Neuron (in vitro differentiated cells): ENCODE measurements at regions not wholly inside any gene's neighbourhood (a gene's known extent, or its start where the extent isn't known, plus 50 kb on each side); places are given as distances from the start of the nearest gene placed in this dataset.

Source experiments
- H2AFZ ChIP-seq: one replicate; pipeline ENCODE4 v1.6.1; 2013; ENCODE audit warnings: low read depth, mild to moderate bottlenecking, inconsistent platforms, low read length, moderate library complexity
- H3K27me3 ChIP-seq: one replicate; pipeline ENCODE4 v1.6.1; 2013; ENCODE audit warnings: low read length; ENCODE audit not compliant: insufficient read depth
- H3K36me3 ChIP-seq: one replicate; pipeline ENCODE4 v1.6.1; 2013; ENCODE audit warnings: low read length; ENCODE audit not compliant: insufficient read depth
- H3K4me1 ChIP-seq: one replicate; pipeline ENCODE4 v1.6.1; 2013; ENCODE audit warnings: low read length; ENCODE audit not compliant: insufficient read depth
- H3K4me3 ChIP-seq: 2 replicates; pipeline ENCODE4 v1.5.1; 2013; ENCODE audit warnings: mild to moderate bottlenecking, low read length, moderate library complexity
- H3K9me3 ChIP-seq: one replicate; pipeline ENCODE4 v1.6.1; 2013; ENCODE audit warnings: low read length

- H3K36me3 ChIP-seq: no peaks in the 10 kb centered on the region
- H2AFZ ChIP-seq: no peak overlapping the region
- no peak overlapping the region for H3K4me3 ChIP-seq
- H3K9me3 ChIP-seq: peaks cover 2% of the 10 kb centered on the region
- H3K4me1 ChIP-seq: no peaks in the 10 kb centered on the region
- no peaks in the 10 kb centered on the region for H3K27me3 ChIP-seq
Measured at GRCh38 chr15:46178138-46178537, 543.3 kb downstream of the SQOR start.

DNA sequence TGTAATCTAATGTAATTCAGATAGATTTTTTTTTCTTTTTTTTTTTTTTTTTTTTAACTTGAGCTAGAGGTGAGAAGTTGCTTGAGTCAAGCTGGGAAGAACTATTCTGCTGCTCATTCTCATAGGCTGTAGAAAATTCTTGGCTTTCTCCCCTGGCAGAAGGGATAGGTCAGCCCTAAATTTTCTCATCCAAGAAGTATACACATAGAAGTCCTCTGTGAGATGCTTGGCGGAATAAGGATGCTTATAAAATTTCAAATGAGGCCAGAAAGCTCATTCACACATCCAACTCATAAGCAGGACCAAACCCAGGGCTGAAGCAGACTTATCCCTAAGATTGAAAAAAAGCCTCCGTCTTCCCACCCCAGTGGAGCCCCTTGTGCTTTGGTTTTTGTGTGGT is 572.5 kb downstream of the SQOR start:
- H3K27me3 ChIP-seq: no peaks in the 10 kb centered on the region
- no peak overlapping the region for H3K4me3 ChIP-seq
- no peak overlapping the region for H2AFZ ChIP-seq
- no peaks in the 10 kb centered on the region for H3K36me3 ChIP-seq
- no peaks in the 10 kb centered on the region for H3K9me3 ChIP-seq
- H3K4me1 ChIP-seq: no peaks in the 10 kb centered on the region

DNA sequence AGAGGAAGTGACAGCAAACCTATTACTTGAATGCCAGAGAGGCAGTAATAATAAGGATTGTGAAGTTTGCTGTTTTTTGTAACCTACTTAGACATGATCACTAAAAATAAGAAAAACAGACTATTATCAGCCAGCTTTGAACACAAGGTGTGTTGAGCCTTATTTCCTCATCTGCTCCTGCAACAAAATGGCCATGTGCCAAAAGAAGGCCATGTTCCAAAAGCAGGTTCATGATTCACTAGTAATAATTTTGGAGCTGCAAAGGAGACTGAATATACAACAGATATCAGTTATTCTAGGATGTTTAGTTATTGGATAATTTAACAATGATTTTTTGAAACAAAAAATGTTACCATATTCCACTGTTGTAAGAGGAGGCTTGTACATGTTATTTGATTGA is 578.7 kb downstream of the SQOR start:
- no peak overlapping the region for H2AFZ ChIP-seq
- no peak overlapping the region for H3K4me3 ChIP-seq
- H3K27me3 ChIP-seq: no peaks in the 10 kb centered on the region
- H3K9me3 ChIP-seq: no peaks in the 10 kb centered on the region
- H3K36me3 ChIP-seq: no peaks in the 10 kb centered on the region
- H3K4me1 ChIP-seq: no peaks in the 10 kb centered on the region

- no peaks in the 10 kb centered on the region for H3K36me3 ChIP-seq
- no peaks in the 10 kb centered on the region for H3K4me1 ChIP-seq
- H3K4me3 ChIP-seq: no peak overlapping the region
- no peaks in the 10 kb centered on the region for H3K27me3 ChIP-seq
- no peaks in the 10 kb centered on the region for H3K9me3 ChIP-seq
- H2AFZ ChIP-seq: no peak overlapping the region
Measured at GRCh38 chr15:46222826-46223225, 588.0 kb downstream of the SQOR start.

DNA sequence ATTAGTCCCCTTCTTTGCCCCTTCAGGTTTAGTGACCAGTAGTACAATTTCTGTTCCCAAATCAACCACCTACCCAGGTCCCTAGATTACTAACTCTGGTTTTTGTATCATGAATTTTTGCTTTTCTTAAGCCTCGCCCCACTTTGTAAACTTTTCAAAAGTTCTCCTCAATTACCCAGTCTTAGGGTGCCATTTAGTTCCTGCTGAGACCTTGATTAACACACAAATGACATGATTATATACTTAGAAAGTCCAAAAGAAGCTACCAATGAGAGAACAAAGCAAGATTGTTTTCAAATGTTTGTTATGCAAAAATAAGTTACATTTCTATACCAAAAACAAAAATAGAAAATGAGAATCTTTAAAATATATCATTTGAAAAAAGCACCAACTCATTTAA is 594.4 kb downstream of the SQOR start:
- Histone ChIP-seq H3K27me3 (no peaks in the 10 kb centered on the region), H2AFZ (no peak overlapping the region), H3K36me3 (no peaks in the 10 kb centered on the region), H3K4me1 (no peaks in the 10 kb centered on the region), H3K4me3 (no peak overlapping the region), H3K9me3 (no peaks in the 10 kb centered on the region)

DNA sequence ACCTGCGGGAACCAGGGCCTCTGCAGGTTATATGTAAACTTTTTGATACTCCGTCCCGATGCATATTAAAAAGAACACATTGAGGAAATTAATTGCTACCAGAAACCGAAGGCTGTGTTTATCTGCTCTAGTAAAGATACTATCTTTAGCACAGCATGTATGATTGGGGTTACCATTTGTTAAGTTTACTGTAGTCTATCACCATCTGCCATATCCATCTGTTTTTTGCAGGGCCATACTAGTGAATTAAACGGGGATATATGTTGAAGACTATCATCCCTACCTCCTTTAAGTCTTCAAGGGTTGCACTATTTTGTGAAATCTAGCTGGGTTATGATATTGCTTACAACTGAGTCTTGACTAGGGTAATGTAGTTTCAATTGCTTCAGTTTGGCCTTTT is 597.0 kb downstream of the SQOR start:
- no peaks in the 10 kb centered on the region for H3K36me3 ChIP-seq
- H2AFZ ChIP-seq: no peak overlapping the region
- H3K9me3 ChIP-seq: no peaks in the 10 kb centered on the region
- H3K4me3 ChIP-seq: no peak overlapping the region
- no peaks in the 10 kb centered on the region for H3K27me3 ChIP-seq
- H3K4me1 ChIP-seq: no peaks in the 10 kb centered on the region

DNA sequence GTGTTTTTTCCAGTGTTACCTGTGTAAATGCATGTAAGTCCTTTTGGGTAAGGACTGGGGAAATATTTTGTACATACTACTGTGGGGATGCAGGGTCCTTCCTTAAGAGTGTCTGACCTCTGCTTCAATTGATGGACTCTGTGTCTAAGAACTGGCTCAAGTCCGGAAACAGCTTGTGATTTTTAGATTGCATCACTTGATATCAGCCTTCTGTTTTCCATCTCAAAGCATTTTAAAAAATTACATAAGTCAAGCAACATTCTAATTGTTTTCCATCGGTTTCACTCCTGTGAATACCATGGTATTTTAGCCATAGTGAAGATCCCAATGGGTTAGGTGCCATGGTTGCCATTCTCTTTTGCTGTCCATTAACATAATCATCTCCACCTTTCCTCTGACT is 597.6 kb downstream of the SQOR start:
- Histone ChIP-seq H3K4me3 (no peak overlapping the region), H3K9me3 (no peaks in the 10 kb centered on the region), H3K36me3 (no peaks in the 10 kb centered on the region), H2AFZ (no peak overlapping the region), H3K4me1 (no peaks in the 10 kb centered on the region), H3K27me3 (no peaks in the 10 kb centered on the region)

DNA sequence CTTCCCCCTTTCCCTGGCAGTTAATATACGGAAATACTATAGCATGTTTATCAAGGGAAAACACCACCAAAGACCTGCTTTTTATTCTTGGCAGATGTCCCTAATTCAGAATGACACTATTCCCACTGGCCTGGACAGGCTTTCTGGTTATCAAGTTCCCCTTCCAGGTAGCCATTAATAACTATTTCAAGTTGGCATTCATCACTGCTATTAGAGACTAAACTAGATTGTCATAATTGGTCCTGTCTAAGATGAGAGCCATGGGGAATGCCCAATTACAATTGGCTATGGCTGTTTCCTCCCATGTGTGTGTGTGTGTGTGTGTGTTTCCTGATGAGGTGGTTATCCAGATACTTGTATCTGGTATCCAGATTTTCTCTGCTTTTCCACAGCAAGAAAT is 608.1 kb downstream of the SQOR start:
- H3K36me3 ChIP-seq: no peaks in the 10 kb centered on the region
- H3K9me3 ChIP-seq: no peaks in the 10 kb centered on the region
- no peak overlapping the region for H2AFZ ChIP-seq
- no peaks in the 10 kb centered on the region for H3K27me3 ChIP-seq
- no peak overlapping the region for H3K4me3 ChIP-seq
- no peaks in the 10 kb centered on the region for H3K4me1 ChIP-seq

- Histone ChIP-seq H3K9me3 (no peaks in the 10 kb centered on the region), H3K36me3 (no peaks in the 10 kb centered on the region), H2AFZ (no peak overlapping the region), H3K4me1 (no peaks in the 10 kb centered on the region), H3K4me3 (no peak overlapping the region), H3K27me3 (no peaks in the 10 kb centered on the region)
Measured at GRCh38 chr15:46251903-46252302, 617.1 kb downstream of the SQOR start.

- H3K27me3 ChIP-seq: no peaks in the 10 kb centered on the region
- H3K9me3 ChIP-seq: no peaks in the 10 kb centered on the region
- no peak overlapping the region for H3K4me3 ChIP-seq
- no peaks in the 10 kb centered on the region for H3K4me1 ChIP-seq
- H2AFZ ChIP-seq: no peak overlapping the region
- no peaks in the 10 kb centered on the region for H3K36me3 ChIP-seq
Measured at GRCh38 chr15:46258056-46258455, 623.2 kb downstream of the SQOR start.

GRCh38 chr15:46260937-46261336 is 626.1 kb downstream of the SQOR start:
- H3K4me1 ChIP-seq: no peaks in the 10 kb centered on the region
- H3K4me3 ChIP-seq: no peak overlapping the region
- no peak overlapping the region for H2AFZ ChIP-seq
- H3K36me3 ChIP-seq: no peaks in the 10 kb centered on the region
- no peaks in the 10 kb centered on the region for H3K27me3 ChIP-seq
- H3K9me3 ChIP-seq: no peaks in the 10 kb centered on the region

DNA sequence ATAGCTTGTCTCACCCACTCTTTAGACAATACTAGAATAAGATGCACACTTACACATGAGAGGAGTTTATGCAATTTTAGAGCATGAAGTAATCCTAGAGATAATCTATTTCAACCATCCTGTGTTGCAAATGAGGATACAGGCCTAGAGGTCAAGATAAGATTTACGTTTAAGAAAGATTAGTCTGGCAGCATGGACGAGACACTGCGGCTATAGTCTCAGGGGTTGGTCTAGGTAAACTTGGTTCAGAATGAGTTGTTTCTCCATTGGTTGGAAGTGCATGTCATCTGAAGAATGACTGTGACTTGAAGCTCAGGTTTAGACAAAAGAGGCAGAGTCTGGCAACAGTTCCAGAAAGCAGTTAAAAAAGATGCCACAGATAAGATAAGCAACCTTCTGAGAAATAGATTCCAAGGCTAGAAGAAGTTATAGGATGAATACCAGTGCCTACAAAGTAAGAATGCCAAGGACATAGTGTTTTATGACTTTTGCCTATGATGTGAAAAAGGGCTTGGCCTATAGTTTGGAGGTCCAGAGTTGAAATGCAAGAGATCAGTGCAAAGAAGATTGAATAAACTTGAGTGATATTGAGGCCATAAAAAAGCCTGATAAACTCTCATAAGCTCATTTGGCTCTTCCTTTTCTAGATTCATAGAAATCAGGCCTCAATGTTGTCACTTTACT is 631.0 kb downstream of the SQOR start:
- Histone ChIP-seq H3K9me3 (no peaks in the 10 kb centered on the region), H2AFZ (no peak overlapping the region), H3K4me3 (no peak overlapping the region), H3K4me1 (no peaks in the 10 kb centered on the region), H3K36me3 (no peaks in the 10 kb centered on the region), H3K27me3 (no peaks in the 10 kb centered on the region)

GRCh38 chr15:46266661-46267060 is 631.8 kb downstream of the SQOR start:
- Histone ChIP-seq H3K36me3 (no peaks in the 10 kb centered on the region), H3K9me3 (no peaks in the 10 kb centered on the region), H3K4me3 (no peak overlapping the region), H3K4me1 (no peaks in the 10 kb centered on the region), H3K27me3 (no peaks in the 10 kb centered on the region), H2AFZ (no peak overlapping the region)

GRCh38 chr15:46270481-46271147 is 635.8 kb downstream of the SQOR start:
- Histone ChIP-seq H3K36me3 (no peaks in the 10 kb centered on the region), H3K9me3 (no peaks in the 10 kb centered on the region), H3K27me3 (no peaks in the 10 kb centered on the region), H3K4me3 (no peak overlapping the region), H2AFZ (no peak overlapping the region), H3K4me1 (no peaks in the 10 kb centered on the region)
